ENCODE measurements at regions not wholly inside any gene's neighbourhood (a gene's known extent, or its start where the extent isn't known, plus 50 kb on each side); places are given as distances from the start of the nearest gene placed in this dataset.

- peak; percentile 61 to 83 for DNase-seq (ENCODE audit: extremely low read depth in 1 of 2, low read depth in 1 of 2)
Measured at GRCh38 chr16:85306071-85306792, 194.0 kb upstream of the CIBAR2 start.

DNA sequence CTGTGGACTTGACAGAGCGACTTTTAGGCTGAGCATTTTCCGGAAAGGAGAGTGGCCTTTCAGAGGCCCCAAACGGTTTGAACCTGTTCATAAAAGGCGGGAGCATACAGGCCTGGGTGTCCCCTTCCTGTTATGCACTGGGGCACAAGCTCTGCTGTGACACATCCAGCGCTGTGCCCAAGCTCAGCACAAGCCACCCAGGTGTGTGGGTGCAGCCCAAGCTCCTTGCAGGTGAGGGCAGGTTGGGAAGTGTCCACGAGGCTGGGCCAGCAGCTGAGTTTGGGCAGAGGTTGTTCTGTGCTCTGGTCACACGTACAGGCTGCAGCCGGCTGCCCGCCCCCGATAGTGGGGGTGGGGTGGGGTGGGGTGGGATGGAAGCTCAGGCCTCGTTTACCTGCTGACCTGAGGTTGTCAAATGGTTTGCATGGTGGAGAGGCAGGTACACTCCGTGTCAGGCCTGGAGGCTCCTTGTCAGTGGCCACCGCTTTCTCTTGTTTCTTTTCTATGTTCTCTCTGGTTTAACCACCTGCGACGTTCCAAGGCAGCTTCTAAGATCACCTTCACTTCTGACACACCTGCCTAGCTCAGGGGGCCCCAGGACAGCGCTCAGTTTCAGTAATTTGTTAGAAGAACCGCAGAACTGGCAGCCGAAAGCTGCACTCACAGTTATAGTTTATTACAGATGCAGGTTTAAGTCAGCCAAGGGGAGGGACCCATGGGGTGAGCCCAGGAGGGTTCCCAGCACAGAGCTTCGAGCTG lies 194.7 kb upstream of the CIBAR2 start:
- DNase-seq (ENCODE audit: extremely low read depth in 1 of 2, low read depth in 1 of 2) = no peak

- DNase-seq (ENCODE audit: extremely low read depth in 1 of 2, low read depth in 1 of 2) = no peak
Measured at GRCh38 chr16:85307552-85308364, 195.5 kb upstream of the CIBAR2 start.

GRCh38 chr16:85308611-85309540 lies 196.6 kb upstream of the CIBAR2 start:
- DNase-seq (ENCODE audit: extremely low read depth in 1 of 2, low read depth in 1 of 2) = no peak

- DNase-seq (ENCODE audit: extremely low read depth in 1 of 2, low read depth in 1 of 2) = no peak
Measured at GRCh38 chr16:85309656-85310587, 197.7 kb upstream of the CIBAR2 start.

- DNase-seq (ENCODE audit: extremely low read depth in 1 of 2, low read depth in 1 of 2) = no peak
Measured at GRCh38 chr16:85310868-85311585, 198.8 kb upstream of the CIBAR2 start.

GRCh38 chr16:85311741-85312140 lies 199.5 kb upstream of the CIBAR2 start:
- no peak for DNase-seq (ENCODE audit: extremely low read depth in 1 of 2, low read depth in 1 of 2)

DNA sequence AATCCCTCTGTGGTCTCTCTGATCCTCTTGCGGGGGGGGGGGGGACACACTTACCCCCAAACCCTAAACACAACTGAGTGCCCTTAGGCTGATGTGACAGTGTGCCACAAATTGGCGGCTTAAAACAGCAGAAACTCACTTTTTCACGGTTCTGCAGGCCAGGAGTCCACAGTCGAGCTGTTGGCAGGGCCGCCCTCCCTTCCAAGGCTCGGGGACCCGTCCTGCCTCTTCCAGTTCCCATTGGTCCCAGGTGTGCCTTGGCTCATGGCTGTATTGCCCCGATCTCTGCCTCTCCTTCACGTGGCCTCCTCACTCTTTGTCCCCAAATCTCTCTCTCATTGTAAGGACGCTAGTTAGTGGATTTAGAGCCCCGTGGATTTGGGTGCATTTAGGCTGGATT lies 199.9 kb upstream of the CIBAR2 start:
- no peak for DNase-seq (ENCODE audit: extremely low read depth in 1 of 2, low read depth in 1 of 2)

- no peak for DNase-seq (ENCODE audit: extremely low read depth in 1 of 2, low read depth in 1 of 2)
Measured at GRCh38 chr16:85312642-85313525, 200.6 kb upstream of the CIBAR2 start.

GRCh38 chr16:85313526-85314301 lies 201.4 kb upstream of the CIBAR2 start:
- DNase-seq (ENCODE audit: extremely low read depth in 1 of 2, low read depth in 1 of 2) = no peak

DNA sequence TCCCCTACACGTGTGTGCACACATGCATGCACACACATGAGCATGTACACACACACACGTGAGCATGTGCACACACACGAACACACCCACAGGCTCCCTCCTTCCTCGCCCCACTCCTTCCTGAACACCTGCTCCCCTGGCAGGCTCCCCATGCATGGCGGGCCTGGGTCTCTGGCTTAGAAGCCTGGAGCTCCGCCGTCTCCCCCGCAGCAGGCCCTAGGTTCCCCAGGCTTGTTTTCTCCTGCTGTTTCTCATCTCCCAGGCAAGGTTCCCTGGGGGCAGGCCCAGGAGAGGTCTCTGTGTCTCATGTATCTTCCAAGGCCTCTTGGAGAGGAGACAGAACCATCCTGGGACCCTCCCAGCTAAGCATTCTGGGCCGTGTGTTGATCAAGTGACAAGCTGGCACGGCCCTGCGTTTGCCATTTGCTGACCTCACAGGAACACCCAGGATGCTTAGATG lies 202.3 kb upstream of the CIBAR2 start:
- DNase-seq (ENCODE audit: extremely low read depth in 1 of 2, low read depth in 1 of 2) = no peak

DNA sequence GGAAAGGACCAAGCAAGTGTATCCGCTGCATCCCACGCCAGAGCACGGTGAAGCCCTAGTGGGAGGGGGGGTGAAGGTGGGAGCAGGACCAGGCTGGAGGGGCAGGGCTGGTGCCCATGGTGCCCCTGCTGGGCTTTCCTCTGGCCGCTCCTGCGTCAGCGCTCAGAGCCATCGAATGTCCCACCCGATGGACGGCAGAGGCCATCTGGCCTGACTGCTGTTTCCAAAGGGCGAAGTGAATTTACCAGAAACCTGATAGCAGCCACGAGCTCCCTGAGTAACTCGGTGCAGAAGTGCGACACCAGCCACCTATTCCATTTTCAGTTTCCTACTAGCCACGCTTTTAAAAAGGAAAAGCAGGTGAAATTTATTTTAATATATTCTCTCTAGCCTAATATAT lies 203.6 kb upstream of the CIBAR2 start:
- DNase-seq (ENCODE audit: extremely low read depth in 1 of 2, low read depth in 1 of 2) = no peak

DNA sequence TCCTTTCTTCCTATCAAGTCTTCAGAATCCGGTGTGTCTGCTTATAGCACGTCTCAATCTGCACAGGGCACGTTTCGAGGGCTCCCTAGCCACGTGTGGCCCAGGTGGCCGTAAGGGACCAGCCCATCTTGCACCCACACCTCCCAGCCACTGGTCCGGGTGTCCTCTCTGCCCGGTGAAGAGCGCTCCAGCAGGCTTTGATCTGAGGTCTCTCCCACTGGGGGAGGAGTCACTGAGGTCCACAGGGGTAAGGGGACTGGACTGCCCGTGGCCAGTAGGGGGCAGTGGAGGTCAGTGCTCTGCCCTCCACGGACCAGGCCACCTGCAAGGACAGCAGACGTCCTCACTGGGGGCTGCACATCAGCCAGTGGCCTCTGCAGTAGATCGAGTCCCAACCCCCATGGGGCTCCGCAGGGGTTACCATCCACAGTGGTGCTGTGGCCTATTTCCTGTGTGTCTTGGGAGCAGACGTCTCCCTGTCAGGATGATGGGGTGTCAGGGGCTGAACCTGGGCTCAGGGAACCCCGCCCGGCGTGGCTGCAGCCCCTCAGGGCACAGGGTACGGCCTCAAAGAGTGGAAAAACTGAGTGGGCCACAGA lies 204.1 kb upstream of the CIBAR2 start:
- peak; percentile 13 to 21 for DNase-seq (ENCODE audit: extremely low read depth in 1 of 2, low read depth in 1 of 2)

DNA sequence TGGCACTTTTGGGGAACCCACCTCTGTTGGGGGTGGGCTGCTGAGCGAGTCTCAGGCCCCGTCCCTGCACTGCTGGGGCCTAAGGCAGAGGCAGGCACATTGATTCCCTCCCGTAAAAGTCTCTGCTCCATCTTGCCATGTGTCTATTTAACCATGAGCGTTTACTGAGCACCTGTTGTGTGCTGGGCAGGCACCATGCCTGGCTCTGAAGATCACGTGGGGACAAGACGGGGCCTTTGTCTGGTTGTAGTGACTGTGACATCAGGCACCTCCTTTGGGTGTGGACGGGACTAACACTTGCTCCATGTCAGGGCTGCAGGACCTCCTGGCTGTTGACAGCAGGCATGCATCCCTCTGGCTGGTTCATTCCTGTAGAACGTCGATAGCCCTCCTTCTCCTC lies 204.7 kb upstream of the CIBAR2 start:
- no peak for DNase-seq (ENCODE audit: extremely low read depth in 1 of 2, low read depth in 1 of 2)

- DNase-seq (ENCODE audit: extremely low read depth in 1 of 2, low read depth in 1 of 2) = no peak
Measured at GRCh38 chr16:85317704-85318103, 205.4 kb upstream of the CIBAR2 start.

- no peak for DNase-seq (ENCODE audit: extremely low read depth in 1 of 2, low read depth in 1 of 2)
Measured at GRCh38 chr16:85319208-85319983, 207.1 kb upstream of the CIBAR2 start.
